Cardiac fibroblast (primary cell): ENCODE measurements at regions not wholly inside any gene's neighbourhood (a gene's known extent, or its start where the extent isn't known, plus 50 kb on each side); places are given as distances from the start of the nearest gene placed in this dataset.
"Not testable (repeated sequence)": the region's sequence is repeated elsewhere in the genome, so short reads cannot be mapped to it uniquely, and the experiment has no call there.

ENCODE experiments used
- DNase-seq, 2 donors: peaks; one replicate each; pipeline versions ENCODE4 v3.0.0 to v3.0.0-alpha.2; 2010; ENCODE audit warnings: low read depth in 2 of 2
- H3K4me3 ChIP-seq, 2 donors: replicated peaks in 1 of 2; 1 replicate in 1 of 2; 2 replicates in 1 of 2; pipeline ENCODE4 v1.5.1; 2011; ENCODE audit warnings: low read depth in 2 of 2, low read length in 2 of 2, mild to moderate bottlenecking in 2 of 2, moderate library complexity in 1 of 2
- CTCF ChIP-seq: IDR thresholded peaks from one replicate; pipeline ENCODE4 v1.5.1; 2011; ENCODE audit warnings: low read depth, mild to moderate bottlenecking, low read length, inconsistent platforms

- no peak for DNase-seq
- no peak overlapping the region for H3K4me3 ChIP-seq
- TF ChIP-seq CTCF: no peak
These were observed 131.1 kb downstream of the PYDC2 start for GRCh38 chr3:191592105-191592504.

- DNase-seq: no peak
- TF ChIP-seq CTCF: no peak
- no peak overlapping the region for H3K4me3 ChIP-seq
These were observed 132.5 kb downstream of the PYDC2 start for GRCh38 chr3:191593486-191593885.

- DNase-seq, H3K4me3 ChIP-seq: not testable (repeated sequence)
These were observed 154.5 kb downstream of the PYDC2 start for GRCh38 chr3:191615511-191615910.

- no peak for DNase-seq
- TF ChIP-seq CTCF: no peak
- H3K4me3 ChIP-seq: no peak overlapping the region
These were observed 163.3 kb downstream of the PYDC2 start for GRCh38 chr3:191624299-191624698.

GRCh38 chr3:191627064-191627463 is 166.1 kb downstream of the PYDC2 start:
- H3K4me3 ChIP-seq: no peak overlapping the region
- no peak for DNase-seq
- no peak for TF ChIP-seq CTCF

GRCh38 chr3:191628571-191628970 is 167.6 kb downstream of the PYDC2 start:
- no peak for DNase-seq
- H3K4me3 ChIP-seq: no peak overlapping the region
- TF ChIP-seq CTCF: no peak

GRCh38 chr3:191631496-191631895 is 170.5 kb downstream of the PYDC2 start:
- DNase-seq: no peak
- no peak for TF ChIP-seq CTCF
- no peak overlapping the region for H3K4me3 ChIP-seq
